HEK293 (cell line): ENCODE measurements at regions not wholly inside any gene's neighbourhood (a gene's known extent, or its start where the extent isn't known, plus 50 kb on each side); places are given as distances from the start of the nearest gene placed in this dataset.

Experiments
- CTCF ChIA-PET: fragments of 350-600 bp; formaldehyde crosslinking; extraction: SDS; loops from one replicate; lab custom pipeline; 2021; ENCODE audit warnings: antibody characterized with exemption; lab: Yijun Ruan, JAX
- POLR2A ChIA-PET: fragments of 300-600 bp; formaldehyde crosslinking; extraction: SDS; loops from one replicate; lab custom pipeline; 2020; ENCODE audit warnings: antibody characterized with exemption, inconsistent platforms; lab: Yijun Ruan, JAX
- H3K27ac ChIP-seq: fragments of 200-500 bp; sonication (Bioruptor generic); 2 replicates; pipeline ENCODE4 v1.5.1; 2014; ENCODE audit warnings: low read depth, low read length, control low read depth, inconsistent platforms; ENCODE audit errors: extremely low read depth
- H3K36me3 ChIP-seq, 2 experiments: fragments of 200-500 bp in 1 of 2; sonication (Bioruptor generic) in 1 of 2; 1 replicate in 1 of 2; 2 replicates in 1 of 2; pipeline ENCODE4 v1.5.1; 2014 to 2017; ENCODE audit warnings: inconsistent platforms in 2 of 2, low read length in 2 of 2; ENCODE audit not compliant: control insufficient read depth in 2 of 2, insufficient read depth in 1 of 2
- H3K4me1 ChIP-seq: fragments of 200-500 bp; sonication (Bioruptor generic); 2 replicates; pipeline ENCODE4 v1.5.1; 2014; ENCODE audit warnings: mild to moderate bottlenecking, low read length, inconsistent platforms; ENCODE audit not compliant: control insufficient read depth, insufficient read depth
- H3K4me3 ChIP-seq: 2 replicates; pipeline ENCODE4 v1.5.1; 2011; ENCODE audit warnings: low read depth, mild to moderate bottlenecking, control low read depth, low read length, moderate library complexity
- H3K9me3 ChIP-seq: fragments of 200-500 bp; sonication (Bioruptor generic); 2 replicates; pipeline ENCODE4 v1.5.1; 2014; ENCODE audit warnings: low read depth, low read length, inconsistent platforms; ENCODE audit not compliant: control insufficient read depth, insufficient read depth
- KLF7 ChIP-seq: fragments of 450-650 bp; formaldehyde crosslinking; IDR thresholded peaks from 2 replicates; pipeline ENCODE4 v1.5.1; 2016; ENCODE audit warnings: missing biosample characterization, missing genetic modification characterization, borderline replicate concordance
- KLF8 ChIP-seq: fragments of 450-650 bp; formaldehyde crosslinking; IDR thresholded peaks from 2 replicates; pipeline ENCODE4 v1.5.1; 2016; ENCODE audit warnings: missing biosample characterization, missing genetic modification characterization
- MZF1 ChIP-seq: fragments of 450-650 bp; formaldehyde crosslinking; IDR thresholded peaks from 2 replicates; pipeline ENCODE4 v1.5.1; 2017; ENCODE audit warnings: missing biosample characterization, missing genetic modification characterization, borderline replicate concordance
- SP7 ChIP-seq: fragments of 450-650 bp; formaldehyde crosslinking; IDR thresholded peaks from 2 replicates; pipeline ENCODE4 v1.5.1; 2016; ENCODE audit warnings: missing biosample characterization, missing genetic modification characterization
- YY1 ChIP-seq: fragments of 450-650 bp; formaldehyde crosslinking; IDR thresholded peaks from 2 replicates; pipeline ENCODE4 v1.5.1; 2018; ENCODE audit warnings: missing biosample characterization, missing genetic modification characterization
- ZIC2 ChIP-seq: fragments of 450-650 bp; formaldehyde crosslinking; IDR thresholded peaks from 2 replicates; pipeline ENCODE4 v1.5.1; 2016; ENCODE audit warnings: missing biosample characterization, missing genetic modification characterization
- ZNF112 ChIP-seq: fragments of 450-650 bp; formaldehyde crosslinking; IDR thresholded peaks from 2 replicates; pipeline ENCODE4 v1.5.0; 2017; ENCODE audit warnings: missing biosample characterization, missing genetic modification characterization
- ZNF140 ChIP-seq: fragments of 450-650 bp; formaldehyde crosslinking; IDR thresholded peaks from 2 replicates; pipeline ENCODE4 v1.5.1; 2016; ENCODE audit warnings: missing biosample characterization, missing genetic modification characterization
- ZNF239 ChIP-seq: fragments of 450-650 bp; formaldehyde crosslinking; IDR thresholded peaks from 2 replicates; pipeline ENCODE4 v1.5.1; 2016; ENCODE audit warnings: missing biosample characterization, missing genetic modification characterization
- ZNF544 ChIP-seq: fragments of 450-650 bp; formaldehyde crosslinking; IDR thresholded peaks from 2 replicates; pipeline ENCODE4 v1.5.0; 2017; ENCODE audit warnings: missing biosample characterization, missing genetic modification characterization
- ZNF768 ChIP-seq: fragments of 450-650 bp; formaldehyde crosslinking; IDR thresholded peaks from 2 replicates; pipeline ENCODE4 v1.5.1; 2018; ENCODE audit warnings: missing biosample characterization, mild to moderate bottlenecking, missing genetic modification characterization
- ZNF777 ChIP-seq: fragments of 450-650 bp; formaldehyde crosslinking; IDR thresholded peaks from 2 replicates; pipeline ENCODE4 v1.5.1; 2017; ENCODE audit warnings: missing biosample characterization, missing genetic modification characterization, borderline replicate concordance
- ZNF843 ChIP-seq: fragments of 450-650 bp; formaldehyde crosslinking; IDR thresholded peaks from 2 replicates; pipeline ENCODE4 v1.5.1; 2016; ENCODE audit warnings: missing biosample characterization, missing genetic modification characterization
- TF ChIP-seq, protein P1 (sequence below): fragments of 450-650 bp; formaldehyde crosslinking; IDR thresholded peaks from 2 replicates; pipeline ENCODE4 v1.5.1; 2016; ENCODE audit warnings: missing biosample characterization, missing genetic modification characterization, borderline replicate concordance
- TF ChIP-seq, protein P2 (sequence below): fragments of 450-650 bp; formaldehyde crosslinking; IDR thresholded peaks from 2 replicates; pipeline ENCODE4 v1.5.1; 2016; ENCODE audit warnings: missing biosample characterization, missing genetic modification characterization
- TF ChIP-seq, protein P3 (sequence below): fragments of 450-650 bp; formaldehyde crosslinking; IDR thresholded peaks from 2 replicates; pipeline ENCODE4 v1.5.1; 2016; ENCODE audit warnings: missing biosample characterization, missing genetic modification characterization
- TF ChIP-seq, protein P4 (sequence below): fragments of 450-650 bp; formaldehyde crosslinking; IDR thresholded peaks from 2 replicates; pipeline ENCODE4 v1.5.1; 2016; ENCODE audit warnings: missing biosample characterization, missing genetic modification characterization
- TF ChIP-seq, protein P5 (sequence below): fragments of 450-650 bp; formaldehyde crosslinking; IDR thresholded peaks from 2 replicates; pipeline ENCODE4 v1.5.1; 2016; ENCODE audit warnings: missing biosample characterization, missing genetic modification characterization
- TF ChIP-seq, protein P6 (sequence below): sonication (generic); formaldehyde crosslinking; IDR thresholded peaks from 2 replicates; pipeline ENCODE4 v1.8.1; 2022; ENCODE audit warnings: mild to moderate bottlenecking, moderate library complexity, missing genetic modification reagents

DNA sequence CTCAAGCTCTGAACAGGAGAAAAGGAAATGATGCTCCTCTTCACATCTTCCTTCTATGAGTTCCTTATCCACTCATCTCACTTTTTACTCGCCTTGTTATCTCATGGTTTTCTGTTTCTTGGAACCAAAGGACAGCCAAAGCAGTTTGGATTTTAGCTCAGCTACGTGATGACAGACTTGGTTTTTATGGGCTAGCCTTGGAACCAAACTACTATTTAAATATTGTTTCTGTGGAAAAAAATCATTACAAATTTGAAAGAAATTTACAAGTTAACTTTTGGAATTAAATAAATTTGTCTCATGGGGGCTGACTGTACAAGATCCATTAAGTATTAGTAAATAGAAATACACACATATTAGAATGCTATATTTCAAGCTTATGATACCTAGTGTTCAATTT is 727.8 kb upstream of the FANCL start (continued):
- TF ChIP-seq KLF8 (tag by site-specific recombination) (no peak), SP7 (tag by site-specific recombination) (no peak), MZF1 (tag by site-specific recombination) (no peak), ZNF843 (tag by site-specific recombination) (no peak), ZNF544 (tag by site-specific recombination) (no peak)
- TF ChIP-seq, protein P1, sequence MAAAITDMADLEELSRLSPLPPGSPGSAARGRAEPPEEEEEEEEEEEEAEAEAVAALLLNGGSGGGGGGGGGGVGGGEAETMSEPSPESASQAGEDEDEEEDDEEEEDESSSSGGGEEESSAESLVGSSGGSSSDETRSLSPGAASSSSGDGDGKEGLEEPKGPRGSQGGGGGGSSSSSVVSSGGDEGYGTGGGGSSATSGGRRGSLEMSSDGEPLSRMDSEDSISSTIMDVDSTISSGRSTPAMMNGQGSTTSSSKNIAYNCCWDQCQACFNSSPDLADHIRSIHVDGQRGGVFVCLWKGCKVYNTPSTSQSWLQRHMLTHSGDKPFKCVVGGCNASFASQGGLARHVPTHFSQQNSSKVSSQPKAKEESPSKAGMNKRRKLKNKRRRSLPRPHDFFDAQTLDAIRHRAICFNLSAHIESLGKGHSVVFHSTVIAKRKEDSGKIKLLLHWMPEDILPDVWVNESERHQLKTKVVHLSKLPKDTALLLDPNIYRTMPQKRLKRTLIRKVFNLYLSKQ (tag by site-specific recombination) = no peak

DNA sequence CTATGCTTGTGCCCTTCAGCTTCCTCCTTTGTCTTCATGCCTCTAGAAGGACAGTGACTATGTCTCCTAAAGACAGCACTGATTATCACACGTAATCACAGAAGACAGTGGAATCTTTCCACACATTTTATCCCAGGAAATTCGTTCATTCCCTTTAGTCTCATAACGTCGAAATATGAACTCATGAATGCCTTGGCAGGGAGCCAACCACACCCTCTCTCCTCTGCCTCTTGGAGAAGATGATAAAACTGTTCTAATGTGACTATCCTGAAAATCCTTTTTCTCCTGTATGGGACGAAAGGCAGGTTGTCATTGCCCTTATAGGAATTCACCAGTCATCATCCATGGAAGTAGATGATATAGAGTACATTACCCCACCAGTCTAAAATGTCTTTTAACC is 726.6 kb upstream of the FANCL start:
- CTCF ChIA-PET = interaction anchor here (1.7 kb wide), 1 partner anchor 58 kb away, joined by 6 read pairs; no protein-coding TSS in a partner anchor
- TF ChIP-seq, protein P2, sequence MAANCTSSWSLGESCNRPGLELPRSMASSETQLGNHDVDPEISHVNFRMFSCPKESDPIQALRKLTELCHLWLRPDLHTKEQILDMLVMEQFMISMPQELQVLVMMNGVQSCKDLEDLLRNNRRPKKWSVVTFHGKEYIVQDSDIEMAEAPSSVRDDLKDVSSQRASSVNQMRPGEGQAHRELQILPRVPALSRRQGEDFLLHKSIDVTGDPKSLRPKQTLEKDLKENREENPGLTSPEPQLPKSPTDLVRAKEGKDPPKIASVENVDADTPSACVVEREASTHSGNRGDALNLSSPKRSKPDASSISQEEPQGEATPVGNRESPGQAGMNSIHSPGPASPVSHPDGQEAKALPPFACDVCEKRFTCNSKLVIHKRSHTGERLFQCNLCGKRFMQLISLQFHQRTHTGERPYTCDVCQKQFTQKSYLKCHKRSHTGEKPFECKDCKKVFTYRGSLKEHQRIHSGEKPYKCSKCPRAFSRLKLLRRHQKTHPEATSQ (tag by site-specific recombination) = no peak
- TF ChIP-seq, protein P3, sequence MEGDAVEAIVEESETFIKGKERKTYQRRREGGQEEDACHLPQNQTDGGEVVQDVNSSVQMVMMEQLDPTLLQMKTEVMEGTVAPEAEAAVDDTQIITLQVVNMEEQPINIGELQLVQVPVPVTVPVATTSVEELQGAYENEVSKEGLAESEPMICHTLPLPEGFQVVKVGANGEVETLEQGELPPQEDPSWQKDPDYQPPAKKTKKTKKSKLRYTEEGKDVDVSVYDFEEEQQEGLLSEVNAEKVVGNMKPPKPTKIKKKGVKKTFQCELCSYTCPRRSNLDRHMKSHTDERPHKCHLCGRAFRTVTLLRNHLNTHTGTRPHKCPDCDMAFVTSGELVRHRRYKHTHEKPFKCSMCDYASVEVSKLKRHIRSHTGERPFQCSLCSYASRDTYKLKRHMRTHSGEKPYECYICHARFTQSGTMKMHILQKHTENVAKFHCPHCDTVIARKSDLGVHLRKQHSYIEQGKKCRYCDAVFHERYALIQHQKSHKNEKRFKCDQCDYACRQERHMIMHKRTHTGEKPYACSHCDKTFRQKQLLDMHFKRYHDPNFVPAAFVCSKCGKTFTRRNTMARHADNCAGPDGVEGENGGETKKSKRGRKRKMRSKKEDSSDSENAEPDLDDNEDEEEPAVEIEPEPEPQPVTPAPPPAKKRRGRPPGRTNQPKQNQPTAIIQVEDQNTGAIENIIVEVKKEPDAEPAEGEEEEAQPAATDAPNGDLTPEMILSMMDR = no peak
- TF ChIP-seq, protein P4, sequence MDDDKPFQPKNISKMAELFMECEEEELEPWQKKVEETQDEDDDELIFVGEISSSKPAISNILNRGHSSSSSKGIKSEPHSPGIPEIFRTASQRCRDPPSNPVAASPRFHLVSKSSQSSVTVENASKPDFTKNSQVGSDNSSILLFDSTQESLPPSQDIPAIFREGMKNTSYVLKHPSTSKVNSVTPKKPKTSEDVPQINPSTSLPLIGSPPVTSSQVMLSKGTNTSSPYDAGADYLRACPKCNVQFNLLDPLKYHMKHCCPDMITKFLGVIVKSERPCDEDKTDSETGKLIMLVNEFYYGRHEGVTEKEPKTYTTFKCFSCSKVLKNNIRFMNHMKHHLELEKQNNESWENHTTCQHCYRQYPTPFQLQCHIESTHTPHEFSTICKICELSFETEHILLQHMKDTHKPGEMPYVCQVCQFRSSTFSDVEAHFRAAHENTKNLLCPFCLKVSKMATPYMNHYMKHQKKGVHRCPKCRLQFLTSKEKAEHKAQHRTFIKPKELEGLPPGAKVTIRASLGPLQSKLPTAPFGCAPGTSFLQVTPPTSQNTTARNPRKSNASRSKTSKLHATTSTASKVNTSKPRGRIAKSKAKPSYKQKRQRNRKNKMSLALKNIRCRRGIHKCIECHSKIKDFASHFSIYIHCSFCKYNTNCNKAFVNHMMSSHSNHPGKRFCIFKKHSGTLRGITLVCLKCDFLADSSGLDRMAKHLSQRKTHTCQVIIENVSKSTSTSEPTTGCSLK = no peak
- TF ChIP-seq ZIC2 (no peak), ZNF140 (tag by site-specific recombination) (no peak), YY1 (tag by site-specific recombination) (no peak), ZNF239 (tag by site-specific recombination) (no peak), ZNF777 (no peak), ZNF768 (tag by site-specific recombination) (no peak), KLF7 (tag by site-specific recombination) (no peak), ZNF112 (tag by site-specific recombination) (no peak)
- TF ChIP-seq, protein P5, sequence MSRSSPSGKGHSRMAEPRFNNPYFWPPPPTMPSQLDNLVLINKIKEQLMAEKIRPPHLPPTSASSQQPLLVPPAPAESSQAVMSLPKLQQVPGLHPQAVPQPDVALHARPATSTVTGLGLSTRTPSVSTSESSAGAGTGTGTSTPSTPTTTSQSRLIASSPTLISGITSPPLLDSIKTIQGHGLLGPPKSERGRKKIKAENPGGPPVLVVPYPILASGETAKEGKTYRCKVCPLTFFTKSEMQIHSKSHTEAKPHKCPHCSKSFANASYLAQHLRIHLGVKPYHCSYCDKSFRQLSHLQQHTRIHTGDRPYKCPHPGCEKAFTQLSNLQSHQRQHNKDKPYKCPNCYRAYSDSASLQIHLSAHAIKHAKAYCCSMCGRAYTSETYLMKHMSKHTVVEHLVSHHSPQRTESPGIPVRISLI = no peak
- TF ChIP-seq, protein P6, sequence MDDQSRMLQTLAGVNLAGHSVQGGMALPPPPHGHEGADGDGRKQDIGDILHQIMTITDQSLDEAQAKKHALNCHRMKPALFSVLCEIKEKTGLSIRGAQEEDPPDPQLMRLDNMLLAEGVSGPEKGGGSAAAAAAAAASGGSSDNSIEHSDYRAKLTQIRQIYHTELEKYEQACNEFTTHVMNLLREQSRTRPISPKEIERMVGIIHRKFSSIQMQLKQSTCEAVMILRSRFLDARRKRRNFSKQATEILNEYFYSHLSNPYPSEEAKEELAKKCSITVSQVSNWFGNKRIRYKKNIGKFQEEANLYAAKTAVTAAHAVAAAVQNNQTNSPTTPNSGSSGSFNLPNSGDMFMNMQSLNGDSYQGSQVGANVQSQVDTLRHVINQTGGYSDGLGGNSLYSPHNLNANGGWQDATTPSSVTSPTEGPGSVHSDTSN (CRISPR knock-in tag) = no peak

More for the DNA sequence above, 726.6 kb upstream of the FANCL start:
- H3K4me3 ChIP-seq = no peak overlapping the region
- POLR2A ChIA-PET = no interaction called here
- no peaks in the 10 kb centered on the region for H3K36me3 ChIP-seq
- no peaks in the 10 kb centered on the region for H3K4me1 ChIP-seq
- H3K27ac ChIP-seq = no peak overlapping the region
- H3K9me3 ChIP-seq = no peaks in the 10 kb centered on the region
